ENCODE measurements at regions not wholly inside any gene's neighbourhood (a gene's known extent, or its start where the extent isn't known, plus 50 kb on each side); places are given as distances from the start of the nearest gene placed in this dataset.

- DNase-seq (no peak), ATAC-seq (no peak)
- POLR2A ChIA-PET: no interaction called here
- CTCF ChIA-PET: interaction anchor here (0.8 to 0.9 kb wide), 2 partner anchors 9 to 271 kb away, joined by 3 read pairs; no protein-coding TSS in a partner anchor
- Mint-ChIP-seq H3K27ac (no peak overlapping the region), H3K9me3 (no peaks in the 10 kb centered on the region), H3K27me3 (peaks cover 4% of the 10 kb centered on the region), H3K4me3 (no peak overlapping the region), H3K4me1 (ENCODE audit: low read depth) (no peaks in the 10 kb centered on the region), H3K36me3 (ENCODE audit: low read depth) (no peaks in the 10 kb centered on the region)
- no peak for TF ChIP-seq CTCF (IDR thresholded peaks at IDR 0.05)
- intact Hi-C loops (cut with micrococcal nuclease): no loop called here
These were observed 134.9 kb upstream of the NDUFV2 start for GRCh38 chr18:8967573-8967972.

- no peak for ATAC-seq
- peaks cover 9% of the 10 kb centered on the region for H3K27me3 Mint-ChIP-seq
- H3K4me1 Mint-ChIP-seq (ENCODE audit: low read depth): no peaks in the 10 kb centered on the region
- peaks cover 2% of the 10 kb centered on the region for H3K9me3 Mint-ChIP-seq
- ChIA-PET POLR2A (no interaction called here), CTCF (no interaction called here)
- no peaks in the 10 kb centered on the region for H3K36me3 Mint-ChIP-seq (ENCODE audit: low read depth)
- H3K4me3 Mint-ChIP-seq: no peak overlapping the region
- TF ChIP-seq CTCF (IDR thresholded peaks at IDR 0.05): no peak
- intact Hi-C loops (cut with micrococcal nuclease): loop anchor here (10.0 kb wide), 1 partner anchor 55 kb away; no protein-coding TSS in a partner anchor
- H3K27ac Mint-ChIP-seq: no peak overlapping the region
- DNase-seq: no peak
These were observed 132.7 kb upstream of the NDUFV2 start for GRCh38 chr18:8969639-8970390.

GRCh38 chr18:8970843-8971242 lies 131.7 kb upstream of the NDUFV2 start:
- H3K27me3 Mint-ChIP-seq: peaks cover 9% of the 10 kb centered on the region
- H3K4me3 Mint-ChIP-seq: no peak overlapping the region
- TF ChIP-seq CTCF (IDR thresholded peaks at IDR 0.05): no peak
- no peak for ATAC-seq
- CTCF ChIA-PET: no interaction called here
- POLR2A ChIA-PET: no interaction called here
- H3K9me3 Mint-ChIP-seq: peaks cover 2% of the 10 kb centered on the region
- intact Hi-C loops (cut with micrococcal nuclease): loop anchor here (10.0 kb wide), 1 partner anchor 56 kb away; no protein-coding TSS in a partner anchor
- no peaks in the 10 kb centered on the region for H3K36me3 Mint-ChIP-seq (ENCODE audit: low read depth)
- H3K4me1 Mint-ChIP-seq (ENCODE audit: low read depth): no peaks in the 10 kb centered on the region
- H3K27ac Mint-ChIP-seq: no peak overlapping the region
- DNase-seq: no peak

GRCh38 chr18:8972116-8972515 lies 130.4 kb upstream of the NDUFV2 start:
- DNase-seq (no peak), ATAC-seq (no peak)
- no peak for TF ChIP-seq CTCF (IDR thresholded peaks at IDR 0.05)
- no peak overlapping the region for H3K27ac Mint-ChIP-seq
- CTCF ChIA-PET: no interaction called here
- H3K4me1 Mint-ChIP-seq (ENCODE audit: low read depth): no peaks in the 10 kb centered on the region
- H3K27me3 Mint-ChIP-seq: peaks cover 9% of the 10 kb centered on the region
- no peak overlapping the region for H3K4me3 Mint-ChIP-seq
- POLR2A ChIA-PET: no interaction called here
- no peaks in the 10 kb centered on the region for H3K36me3 Mint-ChIP-seq (ENCODE audit: low read depth)
- intact Hi-C loops (cut with micrococcal nuclease): loop anchor here (10.0 kb wide), 1 partner anchor 57 kb away; no protein-coding TSS in a partner anchor
- H3K9me3 Mint-ChIP-seq: peaks cover 2% of the 10 kb centered on the region

GRCh38 chr18:8974279-8974678 lies 128.2 kb upstream of the NDUFV2 start:
- no peak overlapping the region for H3K4me3 Mint-ChIP-seq
- no peak overlapping the region for H3K27ac Mint-ChIP-seq
- ATAC-seq (no peak), DNase-seq (no peak)
- H3K27me3 Mint-ChIP-seq: peaks cover 5% of the 10 kb centered on the region
- intact Hi-C loops (cut with micrococcal nuclease): loop anchor here (10.0 kb wide), 1 partner anchor 59 kb away; no protein-coding TSS in a partner anchor
- H3K4me1 Mint-ChIP-seq (ENCODE audit: low read depth): no peaks in the 10 kb centered on the region
- ChIA-PET POLR2A (no interaction called here), CTCF (no interaction called here)
- peaks cover 2% of the 10 kb centered on the region for H3K9me3 Mint-ChIP-seq
- H3K36me3 Mint-ChIP-seq (ENCODE audit: low read depth): no peaks in the 10 kb centered on the region
- no peak for TF ChIP-seq CTCF (IDR thresholded peaks at IDR 0.05)
